ENCODE measurements at regions not wholly inside any gene's neighbourhood (a gene's known extent, or its start where the extent isn't known, plus 50 kb on each side); places are given as distances from the start of the nearest gene placed in this dataset.

DNA sequence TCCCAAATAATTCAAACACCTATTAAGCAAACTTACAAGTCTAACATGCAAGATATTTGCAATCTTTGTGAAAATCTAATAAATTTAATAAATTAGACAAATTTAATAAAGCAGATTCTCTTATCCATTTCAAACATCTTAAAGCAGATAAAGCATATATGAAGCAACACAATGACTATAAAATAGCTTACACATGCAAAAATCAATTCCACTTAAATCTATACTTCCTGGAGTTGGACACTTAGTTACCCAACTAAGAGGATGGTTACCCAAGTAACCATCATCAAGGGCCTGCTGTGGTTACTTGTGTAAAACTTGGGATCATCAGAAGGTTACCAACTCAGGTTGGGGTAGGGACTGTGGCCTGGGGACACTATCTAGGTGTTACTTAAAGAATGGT, 206.8 kb downstream of the CD47 start:
- TF ChIP-seq CTCF (IDR thresholded peaks at IDR 0.05) = no peak

DNA sequence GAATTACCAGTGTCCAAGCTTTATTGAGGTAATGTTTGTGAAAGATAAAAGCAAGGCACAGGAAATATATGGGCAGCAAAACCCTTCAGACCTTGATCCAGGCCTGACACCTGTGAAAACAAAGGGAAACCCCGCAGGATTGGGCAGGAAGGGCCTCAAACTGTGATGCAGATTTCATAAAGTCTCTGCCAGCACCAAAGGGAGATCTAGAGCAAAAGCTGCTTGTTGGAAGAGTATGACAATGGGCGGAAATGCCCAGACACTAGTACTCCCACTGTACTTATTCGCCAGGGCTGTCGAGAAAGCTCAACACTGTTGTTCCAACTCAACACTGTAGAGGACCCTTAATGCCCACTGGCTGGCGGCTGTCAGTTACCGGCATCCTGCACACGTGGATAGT, 207.9 kb downstream of the CD47 start:
- no peak for TF ChIP-seq CTCF (IDR thresholded peaks at IDR 0.05)

GRCh38 chr3:107882261-107882660, 208.6 kb downstream of the CD47 start:
- TF ChIP-seq CTCF (IDR thresholded peaks at IDR 0.05) = no peak

- TF ChIP-seq CTCF (IDR thresholded peaks at IDR 0.05) = no peak
Observed at GRCh38 chr3:107881509-107881908, 209.3 kb downstream of the CD47 start.

DNA sequence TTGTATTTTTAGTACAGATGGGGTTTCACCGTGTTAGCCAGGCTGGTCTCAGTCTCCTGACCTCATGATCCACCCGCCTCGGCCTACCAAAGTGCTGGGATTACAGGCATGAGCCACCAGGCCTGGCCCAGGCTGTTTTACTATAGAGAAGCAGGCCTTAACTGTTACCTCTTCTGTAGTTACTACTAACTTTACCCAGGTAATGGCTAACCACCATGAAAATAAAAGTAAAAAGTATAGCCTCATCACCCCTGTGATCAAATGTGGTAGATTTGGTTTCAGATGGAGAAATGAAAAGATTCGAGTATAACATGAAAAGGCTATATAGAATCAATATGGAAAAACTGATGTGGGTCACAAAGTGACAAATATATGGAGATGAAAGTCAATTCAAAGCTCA, 210.1 kb downstream of the CD47 start:
- no peak for TF ChIP-seq CTCF (IDR thresholded peaks at IDR 0.05)

GRCh38 chr3:107877936-107878335, 212.9 kb downstream of the CD47 start:
- no peak for TF ChIP-seq CTCF (IDR thresholded peaks at IDR 0.05)

DNA sequence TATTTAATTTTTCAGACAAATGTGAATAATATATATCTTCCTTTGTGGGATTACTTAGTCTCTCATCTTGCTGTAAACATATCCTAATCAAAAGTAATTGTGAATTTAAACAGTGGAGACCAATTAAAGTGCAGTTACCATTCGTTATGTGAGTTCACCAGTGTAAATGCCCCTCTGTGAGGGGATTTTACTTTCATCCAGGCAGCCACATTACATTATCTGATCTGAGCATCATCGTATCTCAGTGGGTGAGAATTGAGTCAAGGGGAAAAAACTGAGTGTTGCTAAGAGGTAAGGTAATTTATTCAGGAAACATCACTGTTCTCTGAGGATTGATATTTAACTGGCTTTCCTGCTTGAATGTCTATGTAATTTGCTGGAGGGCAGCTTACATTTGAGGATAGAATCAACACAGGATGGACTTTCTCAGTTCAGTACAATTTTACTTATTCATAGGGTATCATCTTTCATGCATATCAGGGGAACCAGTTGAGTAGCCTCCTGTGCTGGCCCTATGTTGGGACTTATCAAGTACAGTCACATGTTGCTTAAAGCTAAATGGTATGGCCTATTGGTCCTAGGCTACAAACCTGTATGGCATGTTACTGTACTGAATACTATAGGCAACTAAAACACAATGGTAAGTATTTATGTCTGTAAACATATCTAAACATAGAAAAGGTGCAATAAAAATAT, 219.7 kb downstream of the CD47 start:
- no peak for TF ChIP-seq CTCF (IDR thresholded peaks at IDR 0.05)

DNA sequence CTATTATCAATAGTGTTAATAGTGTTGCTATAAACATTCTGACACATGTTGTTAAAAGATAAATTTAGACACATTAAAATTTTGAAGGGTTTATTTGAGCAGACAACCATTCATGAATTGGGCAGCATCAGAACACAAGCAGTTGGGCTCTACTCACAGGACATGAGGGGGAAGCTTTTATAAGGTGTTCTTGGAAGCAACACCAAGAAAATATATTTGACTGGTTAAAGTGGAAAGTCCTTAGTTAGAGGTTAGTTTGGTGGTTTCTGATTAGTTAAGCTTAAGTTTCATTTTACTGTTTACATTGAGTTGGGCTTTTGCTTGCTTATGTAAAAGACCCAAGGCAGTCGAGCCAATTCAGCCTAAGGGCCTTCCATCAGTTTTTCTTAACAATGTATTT, 220.7 kb downstream of the CD47 start:
- no peak for TF ChIP-seq CTCF (IDR thresholded peaks at IDR 0.05)

Data from LNCAP (cell line).